ENCODE measurements at regions not wholly inside any gene's neighbourhood (a gene's known extent, or its start where the extent isn't known, plus 50 kb on each side); places are given as distances from the start of the nearest gene placed in this dataset.

- TF ChIP-seq EZH2 (IDR thresholded peaks at IDR 0.05; ENCODE audit: borderline replicate concordance), result no peak
- TF ChIP-seq CTCF (IDR thresholded peaks at IDR 0.05; ENCODE audit: poor library complexity), result no peak
- TF ChIP-seq EZH2phosphoT487 (IDR thresholded peaks at IDR 0.05; ENCODE audit: low read depth, severe bottlenecking, unreplicated experiment), result no peak
Measured at GRCh38 chr14:85009506-85009905, 520.4 kb upstream of the FLRT2 start.
